HG02623 (cell line): ENCODE measurements at regions not wholly inside any gene's neighbourhood (a gene's known extent, or its start where the extent isn't known, plus 50 kb on each side); places are given as distances from the start of the nearest gene placed in this dataset.
A peak's percentile ranks its signal among the peaks of the same experiment; 100 is the strongest.
"Not testable (repeated sequence)": the region's sequence is repeated elsewhere in the genome, so short reads cannot be mapped to it uniquely, and the experiment has no call there.

ENCODE experiments used
- ATAC-seq: cut with Tn5 transposase; IDR thresholded peaks from one replicate; pipeline ENCODE4 v1.9.1; 2021; ENCODE audit warnings: moderate library complexity; ENCODE audit not compliant: unreplicated experiment

GRCh38 chr9:15113288-15113687, 193.7 kb downstream of the TTC39B start:
- ATAC-seq: no peak

GRCh38 chr9:15111071-15111470, 195.9 kb downstream of the TTC39B start:
- ATAC-seq: no peak

- peak; percentile 96 for ATAC-seq
Measured at GRCh38 chr9:15104826-15105420, 194.7 kb upstream of the FREM1 start.

- no peak for ATAC-seq
Measured at GRCh38 chr9:15103290-15103689, 193.1 kb upstream of the FREM1 start.

- ATAC-seq: no peak
Measured at GRCh38 chr9:15101095-15101494, 190.9 kb upstream of the FREM1 start.

- ATAC-seq: no peak
Measured at GRCh38 chr9:15100571-15100970, 190.3 kb upstream of the FREM1 start.

GRCh38 chr9:15096972-15097371, 186.7 kb upstream of the FREM1 start:
- no peak for ATAC-seq

GRCh38 chr9:15086778-15087324, 176.6 kb upstream of the FREM1 start:
- no peak for ATAC-seq

- ATAC-seq: no peak
Measured at GRCh38 chr9:15086156-15086763, 176.0 kb upstream of the FREM1 start.

GRCh38 chr9:15081021-15081753, 171.0 kb upstream of the FREM1 start:
- no peak for ATAC-seq

- no peak for ATAC-seq
Measured at GRCh38 chr9:15080401-15080800, 170.2 kb upstream of the FREM1 start.

- no peak for ATAC-seq
Measured at GRCh38 chr9:15079989-15080388, 169.8 kb upstream of the FREM1 start.

- no peak for ATAC-seq
Measured at GRCh38 chr9:15077946-15078729, 167.9 kb upstream of the FREM1 start.

- no peak for ATAC-seq
Measured at GRCh38 chr9:15073620-15074019, 163.4 kb upstream of the FREM1 start.

- ATAC-seq: no peak
Measured at GRCh38 chr9:15070716-15071115, 160.5 kb upstream of the FREM1 start.

- no peak for ATAC-seq
Measured at GRCh38 chr9:15069106-15069505, 158.9 kb upstream of the FREM1 start.

- ATAC-seq: no peak
Measured at GRCh38 chr9:15068261-15068660, 158.0 kb upstream of the FREM1 start.

- ATAC-seq: no peak
Measured at GRCh38 chr9:15059003-15059402, 148.8 kb upstream of the FREM1 start.

GRCh38 chr9:15058236-15058635, 148.0 kb upstream of the FREM1 start:
- no peak for ATAC-seq

- ATAC-seq: not testable (repeated sequence)
Measured at GRCh38 chr9:15055284-15055683, 145.1 kb upstream of the FREM1 start.

- no peak for ATAC-seq
Measured at GRCh38 chr9:15048772-15049171, 138.5 kb upstream of the FREM1 start.
